ENCODE measurements at regions not wholly inside any gene's neighbourhood (a gene's known extent, or its start where the extent isn't known, plus 50 kb on each side); places are given as distances from the start of the nearest gene placed in this dataset.

DNA sequence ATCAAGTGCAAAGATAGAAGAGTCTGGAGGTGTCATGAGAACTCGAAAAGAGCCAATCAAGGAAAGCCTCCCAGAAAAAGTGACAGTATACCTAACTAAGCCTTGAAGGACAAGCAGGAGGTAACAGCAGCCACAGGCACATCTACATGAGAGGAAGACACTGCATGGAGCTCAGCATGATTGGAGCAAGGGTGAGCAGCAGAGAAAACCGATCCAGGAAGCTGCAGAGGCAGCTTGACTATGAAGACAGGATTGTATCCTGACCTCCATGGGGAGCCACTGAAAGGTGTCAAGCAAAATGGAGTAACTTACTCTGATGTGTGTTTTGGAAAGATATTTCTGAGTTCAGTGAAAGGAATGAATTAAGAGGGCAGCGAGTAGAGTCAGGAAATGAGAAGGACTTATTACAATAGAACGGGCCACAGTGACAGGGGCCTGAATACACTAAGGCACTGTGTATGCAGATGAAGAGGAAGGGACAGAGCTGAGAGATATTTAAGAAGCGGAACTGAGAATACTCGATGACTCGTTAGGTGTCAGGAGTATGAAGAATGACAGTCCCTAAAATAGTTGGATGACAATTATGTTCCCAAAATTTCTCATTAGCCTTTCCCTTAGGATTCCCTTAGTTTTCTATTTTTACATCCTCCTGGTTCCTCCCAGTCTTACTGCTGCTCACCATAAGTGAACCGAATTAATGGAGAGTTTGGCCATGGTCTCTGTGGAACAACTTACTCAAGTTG lies 139.3 kb upstream of the NFIA start:
- TF ChIP-seq, protein P1, sequence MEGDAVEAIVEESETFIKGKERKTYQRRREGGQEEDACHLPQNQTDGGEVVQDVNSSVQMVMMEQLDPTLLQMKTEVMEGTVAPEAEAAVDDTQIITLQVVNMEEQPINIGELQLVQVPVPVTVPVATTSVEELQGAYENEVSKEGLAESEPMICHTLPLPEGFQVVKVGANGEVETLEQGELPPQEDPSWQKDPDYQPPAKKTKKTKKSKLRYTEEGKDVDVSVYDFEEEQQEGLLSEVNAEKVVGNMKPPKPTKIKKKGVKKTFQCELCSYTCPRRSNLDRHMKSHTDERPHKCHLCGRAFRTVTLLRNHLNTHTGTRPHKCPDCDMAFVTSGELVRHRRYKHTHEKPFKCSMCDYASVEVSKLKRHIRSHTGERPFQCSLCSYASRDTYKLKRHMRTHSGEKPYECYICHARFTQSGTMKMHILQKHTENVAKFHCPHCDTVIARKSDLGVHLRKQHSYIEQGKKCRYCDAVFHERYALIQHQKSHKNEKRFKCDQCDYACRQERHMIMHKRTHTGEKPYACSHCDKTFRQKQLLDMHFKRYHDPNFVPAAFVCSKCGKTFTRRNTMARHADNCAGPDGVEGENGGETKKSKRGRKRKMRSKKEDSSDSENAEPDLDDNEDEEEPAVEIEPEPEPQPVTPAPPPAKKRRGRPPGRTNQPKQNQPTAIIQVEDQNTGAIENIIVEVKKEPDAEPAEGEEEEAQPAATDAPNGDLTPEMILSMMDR (conservative IDR thresholded peaks at IDR 0.05 in 1 of 2, IDR thresholded peaks at IDR 0.05 in 1 of 2; ENCODE audit: low read depth in 1 of 2, low read length in 2 of 2): no peak
- no peak for TF ChIP-seq EZH2 (IDR thresholded peaks at IDR 0.05; ENCODE audit: low read length, missing control alignments)

Data from fibroblast of lung (primary cell).